MCF 10A (cell line): ENCODE measurements at regions not wholly inside any gene's neighbourhood (a gene's known extent, or its start where the extent isn't known, plus 50 kb on each side); places are given as distances from the start of the nearest gene placed in this dataset.

Experiments
- BruUV-seq: library from RNA; stranded (reverse); fragments of 400-500 nt; replicated peaks from 2 replicates; lab custom pipeline; 2021; lab: Mats Ljungman, UMichigan
- CTCF ChIA-PET: fragments of 300-600 bp; sonication (Branson Sonifier 250); formaldehyde crosslinking; extraction: SDS; loops from one replicate; lab custom pipeline; 2021; ENCODE audit warnings: antibody characterized with exemption, inconsistent platforms; lab: Yijun Ruan, JAX
- POLR2A ChIA-PET: fragments of 300-600, 350-650 bp; sonication (Branson Sonifier 250); formaldehyde crosslinking; extraction: SDS; loops from one replicate; lab custom pipeline; 2020; ENCODE audit warnings: antibody characterized with exemption, inconsistent platforms; lab: Yijun Ruan, JAX
- DNase-seq: peaks from one replicate; pipeline ENCODE4 v3.0.0-alpha.2; 2018; ENCODE audit not compliant: unreplicated experiment
- H3K27ac Mint-ChIP-seq: one replicate; pipeline ENCODE4 v1.8.0; 2022; ENCODE audit warnings: mild to moderate bottlenecking, low read depth, mixed read lengths; ENCODE audit not compliant: unreplicated experiment
- H3K27me3 Mint-ChIP-seq: one replicate; pipeline ENCODE4 v1.8.0; 2022; ENCODE audit warnings: mixed read lengths; ENCODE audit not compliant: insufficient read depth, unreplicated experiment
- H3K36me3 Mint-ChIP-seq: one replicate; pipeline ENCODE4 v1.8.0; 2022; ENCODE audit warnings: mild to moderate bottlenecking, moderate library complexity, mixed read lengths; ENCODE audit not compliant: insufficient read depth, unreplicated experiment
- H3K4me1 Mint-ChIP-seq: one replicate; pipeline ENCODE4 v1.8.0; 2022; ENCODE audit warnings: mixed read lengths; ENCODE audit not compliant: insufficient read depth, unreplicated experiment
- H3K4me3 Mint-ChIP-seq: one replicate; pipeline ENCODE4 v1.8.0; 2022; ENCODE audit warnings: mild to moderate bottlenecking, moderate library complexity, mixed read lengths; ENCODE audit not compliant: unreplicated experiment
- H3K9me3 Mint-ChIP-seq: one replicate; pipeline ENCODE4 v1.8.0; 2022; ENCODE audit warnings: mixed read lengths; ENCODE audit not compliant: unreplicated experiment
- CTCF ChIP-seq: fragments of 200-600 bp; IDR thresholded peaks from one replicate; pipeline ENCODE4 v1.8.0; 2022; ENCODE audit warnings: antibody characterized with exemption, mild to moderate bottlenecking; ENCODE audit not compliant: unreplicated experiment
- intact Hi-C: fragments of 100-400 bp; cut with micrococcal nuclease; formaldehyde crosslinking; loops from 2 replicates; pipeline ENCODE4 v1.14.1; 2022

GRCh38 chr9:99354104-99354503 lies 132.0 kb downstream of the SEC61B start:
- ChIA-PET CTCF (interaction anchor here (0.5 to 0.6 kb wide), 2 partner anchors 26 to 170 kb away, joined by 3 read pairs; no protein-coding TSS in a partner anchor), POLR2A (no interaction called here)
- no peaks in the 10 kb centered on the region for H3K9me3 Mint-ChIP-seq
- intact Hi-C loops: no loop called here
- DNase-seq: peak; percentile 50
- BruUV-seq: no TSS peak
- H3K27ac Mint-ChIP-seq: no peak overlapping the region
- H3K27me3 Mint-ChIP-seq: peaks cover 4% of the 10 kb centered on the region
- H3K4me1 Mint-ChIP-seq: no peaks in the 10 kb centered on the region
- H3K4me3 Mint-ChIP-seq: no peak overlapping the region
- no peak for TF ChIP-seq CTCF
- no peaks in the 10 kb centered on the region for H3K36me3 Mint-ChIP-seq

GRCh38 chr9:99356512-99356971 lies 134.5 kb downstream of the SEC61B start:
- Mint-ChIP-seq H3K4me1 (no peaks in the 10 kb centered on the region), H3K36me3 (no peaks in the 10 kb centered on the region), H3K27ac (no peak overlapping the region), H3K27me3 (peaks cover 12% of the 10 kb centered on the region), H3K4me3 (no peak overlapping the region), H3K9me3 (no peaks in the 10 kb centered on the region)
- intact Hi-C loops: no loop called here
- ChIA-PET CTCF (no interaction called here), POLR2A (interaction anchor here (0.7 kb wide), 1 partner anchor 123 kb away, joined by 3 read pairs; no protein-coding TSS in a partner anchor)
- no peak for TF ChIP-seq CTCF
- no peak for DNase-seq
- BruUV-seq: no TSS peak

- Mint-ChIP-seq H3K36me3 (no peaks in the 10 kb centered on the region), H3K4me1 (no peaks in the 10 kb centered on the region), H3K4me3 (no peak overlapping the region), H3K27me3 (peaks cover 12% of the 10 kb centered on the region), H3K27ac (no peak overlapping the region), H3K9me3 (no peaks in the 10 kb centered on the region)
- ChIA-PET POLR2A (no interaction called here), CTCF (no interaction called here)
- TF ChIP-seq CTCF: no peak
- BruUV-seq: no TSS peak
- no peak for DNase-seq
- intact Hi-C loops: no loop called here
These were observed 135.5 kb downstream of the SEC61B start for GRCh38 chr9:99357575-99357974.

GRCh38 chr9:99358668-99359067 lies 136.6 kb downstream of the SEC61B start:
- CTCF ChIA-PET: no interaction called here
- Mint-ChIP-seq H3K9me3 (no peaks in the 10 kb centered on the region), H3K27me3 (peaks cover 12% of the 10 kb centered on the region), H3K4me1 (no peaks in the 10 kb centered on the region), H3K27ac (no peak overlapping the region), H3K36me3 (no peaks in the 10 kb centered on the region), H3K4me3 (no peak overlapping the region)
- intact Hi-C loops: no loop called here
- no TSS peak for BruUV-seq
- POLR2A ChIA-PET: no interaction called here
- DNase-seq: no peak
- TF ChIP-seq CTCF: no peak
